ENCODE measurements at regions not wholly inside any gene's neighbourhood (a gene's known extent, or its start where the extent isn't known, plus 50 kb on each side); places are given as distances from the start of the nearest gene placed in this dataset.
A peak's percentile ranks its signal among the peaks of the same experiment; 100 is the strongest.

DNA sequence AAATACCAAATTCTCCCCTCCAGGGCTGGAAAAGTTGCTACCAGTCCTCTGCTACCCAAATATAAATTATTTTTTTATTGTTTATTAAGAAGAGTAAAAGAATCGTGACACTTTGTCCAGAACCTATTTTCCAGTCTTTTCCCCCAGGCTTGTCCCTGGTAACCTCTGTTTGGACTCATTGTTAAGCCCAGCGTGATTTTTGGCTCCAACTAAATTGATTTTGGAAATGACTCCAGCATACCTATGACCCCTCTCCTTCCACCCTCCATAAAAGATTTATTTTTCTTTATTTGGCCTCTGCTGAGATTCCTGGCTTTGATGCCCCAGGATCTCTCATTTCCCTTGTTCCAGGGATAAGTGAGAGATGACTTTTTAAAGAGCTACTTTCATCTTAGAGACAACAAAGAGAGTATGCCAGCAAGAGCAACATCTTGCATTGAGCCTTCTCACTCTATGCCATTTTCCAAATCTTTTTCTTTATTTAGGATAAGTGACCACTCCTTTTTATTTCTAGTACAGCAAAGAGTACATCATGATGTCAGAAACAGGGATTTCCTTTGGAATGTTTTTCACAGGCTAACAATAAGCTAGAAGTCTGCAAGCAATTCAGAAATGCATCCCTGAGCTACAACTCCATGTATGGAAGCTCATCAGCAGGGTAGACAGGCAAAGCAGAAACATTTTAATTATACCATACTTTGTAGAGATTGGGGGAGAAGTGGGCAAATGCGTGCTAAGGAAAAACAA, 75.8 kb downstream of the DAD1 start:
- no peak for DNase-seq (ENCODE audit: low read depth)

DNA sequence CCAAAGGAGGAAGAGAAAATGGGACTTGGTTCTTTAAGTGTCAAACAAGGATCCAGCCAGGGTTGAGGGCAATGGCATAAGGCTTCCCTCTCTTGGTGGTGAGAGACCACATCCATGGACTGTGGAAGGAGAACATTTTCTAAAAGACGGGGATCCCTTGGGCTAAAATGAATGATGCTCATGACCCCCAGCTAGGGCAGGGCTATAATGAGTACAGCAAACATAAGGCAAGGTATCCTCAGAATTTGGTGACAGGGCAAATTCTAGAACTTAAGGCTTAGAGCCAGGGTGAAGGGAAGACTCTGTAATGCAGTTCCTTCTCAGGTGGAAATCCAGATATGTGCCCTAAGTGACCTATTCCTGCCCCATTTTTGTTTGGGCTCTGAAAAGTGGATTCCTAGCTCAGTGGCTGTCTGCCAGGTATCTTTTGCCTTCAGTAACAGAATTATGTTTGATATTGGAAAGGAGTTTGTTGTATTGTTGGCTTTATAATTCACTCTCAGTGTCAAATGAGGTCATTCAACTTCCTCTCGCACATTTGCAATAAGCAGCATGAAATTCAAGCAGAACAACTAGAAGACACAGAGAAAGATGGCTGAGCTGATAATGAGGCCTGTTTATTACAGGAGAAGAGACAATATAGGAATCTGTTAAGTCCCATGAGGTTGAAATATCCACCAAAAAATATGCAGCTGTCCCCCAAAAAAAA, 76.8 kb downstream of the DAD1 start:
- DNase-seq (ENCODE audit: low read depth), result no peak

DNA sequence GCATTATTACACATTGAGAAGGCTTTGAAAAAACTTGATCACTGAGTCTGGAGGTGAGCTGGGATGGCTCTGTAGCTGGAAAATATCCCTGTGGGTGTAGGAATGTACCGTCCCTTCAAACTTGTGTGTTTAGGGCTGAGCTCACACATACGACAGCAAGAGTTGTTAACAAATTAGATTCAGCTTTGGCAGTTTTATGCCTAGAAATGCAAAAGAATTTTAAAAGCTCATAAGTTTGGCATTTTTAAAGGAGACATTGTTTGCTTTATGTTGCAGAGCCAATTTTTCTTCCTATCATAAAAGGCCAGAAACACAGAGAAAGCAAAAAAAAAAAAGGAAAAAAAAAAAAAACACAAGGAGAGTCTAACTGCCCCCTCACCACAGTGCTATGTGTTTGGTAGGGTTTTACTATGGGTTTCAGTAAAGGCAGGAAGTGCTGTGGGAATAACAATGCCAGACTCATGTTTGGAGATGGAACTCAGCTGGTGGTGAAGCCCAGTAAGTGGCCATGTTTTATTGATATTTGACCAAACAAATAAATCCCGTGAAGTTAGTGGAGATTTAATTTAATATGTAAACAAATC, 78.4 kb downstream of the DAD1 start:
- peak; percentile 55 for DNase-seq (ENCODE audit: low read depth)

DNA sequence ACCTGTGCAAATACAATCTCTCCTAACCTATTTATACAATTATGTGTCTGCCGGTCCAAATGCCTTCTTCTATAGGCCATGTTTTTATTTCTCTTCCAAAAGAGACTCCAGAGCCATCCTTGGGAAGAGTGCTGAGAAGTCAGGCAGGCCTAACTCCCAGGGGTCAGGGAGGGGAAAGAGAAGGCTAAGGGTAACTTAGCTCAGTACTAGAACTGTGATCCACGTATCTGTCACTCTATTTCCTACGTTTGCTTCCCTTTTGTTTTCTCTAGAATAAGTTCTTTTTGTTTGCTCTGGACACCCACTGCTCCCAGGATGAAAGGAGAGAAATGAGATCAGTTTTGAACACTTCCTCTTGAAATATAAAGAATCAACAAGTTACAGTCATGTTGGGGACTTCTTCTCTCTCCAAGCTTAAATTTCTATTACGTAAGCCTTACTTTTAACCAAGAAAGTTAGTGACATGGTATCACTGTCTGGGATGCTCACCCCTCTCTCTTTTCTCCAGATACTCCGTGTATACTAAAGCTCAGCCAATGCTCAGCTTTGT, 79.2 kb downstream of the DAD1 start:
- no peak for DNase-seq (ENCODE audit: low read depth)

DNA sequence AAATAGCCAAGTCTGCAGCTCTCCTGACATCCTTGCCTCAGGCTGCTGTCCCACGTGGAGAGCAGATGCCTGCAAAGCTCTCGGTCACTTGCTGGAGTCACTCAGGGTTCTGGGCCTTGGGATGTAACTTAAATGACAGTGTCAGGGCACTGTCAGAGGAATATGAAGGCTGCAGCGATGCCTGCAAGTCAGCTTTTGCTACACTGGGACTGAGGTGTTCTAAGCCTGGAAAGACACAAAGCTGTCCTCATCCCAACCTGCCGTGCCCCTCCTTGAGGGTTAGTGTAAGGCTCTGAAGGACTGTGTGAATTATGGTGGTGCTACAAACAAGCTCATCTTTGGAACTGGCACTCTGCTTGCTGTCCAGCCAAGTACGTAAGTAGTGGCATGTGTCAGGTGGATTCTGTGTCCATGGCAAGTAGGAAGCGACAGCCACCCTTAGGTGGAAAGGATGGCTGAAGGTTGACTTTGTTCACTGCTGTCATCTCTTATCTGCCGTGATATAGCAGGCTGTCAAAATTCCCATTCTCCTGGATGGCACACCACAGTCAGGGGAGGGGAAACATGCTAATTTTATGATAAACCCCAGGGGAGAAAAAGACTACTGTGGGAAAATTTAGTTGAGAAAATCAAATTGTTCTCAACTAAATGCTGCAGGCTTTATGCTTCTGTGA, 79.9 kb downstream of the DAD1 start:
- no peak for DNase-seq (ENCODE audit: low read depth)

DNA sequence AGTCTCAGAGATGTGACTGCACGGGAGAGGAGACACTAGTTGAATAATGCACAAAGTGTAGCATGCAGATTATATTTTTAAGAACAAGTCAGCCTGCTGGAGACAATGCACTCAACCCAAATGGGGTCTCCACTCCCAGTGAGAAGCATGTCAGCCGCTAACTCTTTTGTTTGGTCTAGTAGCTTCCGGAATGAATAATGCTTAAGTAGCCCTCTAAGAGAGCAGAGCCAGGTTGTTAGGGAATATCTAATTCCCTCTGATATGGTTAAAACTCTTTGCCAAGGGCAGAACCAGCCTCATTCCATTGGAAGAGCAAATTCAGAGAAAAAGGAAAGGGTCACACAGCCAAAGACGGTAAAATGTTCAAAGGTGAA, 80.4 kb downstream of the DAD1 start:
- no peak for DNase-seq (ENCODE audit: low read depth)

DNA sequence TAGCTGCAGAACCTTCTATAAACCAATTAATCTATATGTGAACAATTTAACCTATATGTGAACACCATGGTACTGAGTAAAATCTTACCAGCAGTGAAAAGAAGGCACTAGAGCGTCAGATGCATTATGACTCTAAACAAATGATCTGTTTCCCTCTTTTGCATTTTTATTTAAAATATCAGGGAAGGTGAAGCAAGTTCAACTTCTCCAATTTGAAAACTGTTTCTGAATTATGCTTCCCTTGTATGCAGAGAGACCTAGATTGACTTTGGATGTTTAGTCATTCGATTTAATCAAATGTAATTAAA, 80.9 kb downstream of the DAD1 start:
- DNase-seq (ENCODE audit: low read depth), result no peak

DNA sequence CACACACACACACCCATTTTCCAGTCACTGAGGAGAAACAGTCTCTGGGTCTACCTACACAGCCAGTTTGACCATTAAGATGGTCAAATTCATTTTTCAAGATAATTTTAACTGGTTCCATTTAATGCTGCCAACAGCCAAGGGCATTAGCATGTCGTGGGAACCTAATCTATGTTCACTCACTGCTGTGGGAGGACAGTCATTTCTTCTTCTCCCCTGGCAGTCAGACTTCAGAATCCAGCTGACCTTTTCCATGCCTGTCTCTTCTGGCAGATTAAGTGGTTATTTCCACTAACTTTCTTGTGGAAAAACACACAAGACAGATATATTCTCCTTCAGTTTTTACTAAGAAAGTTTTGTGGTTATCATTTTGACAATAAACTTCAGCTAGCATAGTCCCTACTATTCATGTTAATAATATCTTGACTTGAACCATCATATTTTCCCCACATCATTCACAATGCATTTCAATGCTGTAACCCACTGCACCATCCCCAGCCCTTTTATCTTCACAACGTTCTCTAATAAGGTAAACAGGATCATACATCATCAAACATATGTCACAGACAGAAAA, 82.2 kb downstream of the DAD1 start:
- no peak for DNase-seq (ENCODE audit: low read depth)

DNA sequence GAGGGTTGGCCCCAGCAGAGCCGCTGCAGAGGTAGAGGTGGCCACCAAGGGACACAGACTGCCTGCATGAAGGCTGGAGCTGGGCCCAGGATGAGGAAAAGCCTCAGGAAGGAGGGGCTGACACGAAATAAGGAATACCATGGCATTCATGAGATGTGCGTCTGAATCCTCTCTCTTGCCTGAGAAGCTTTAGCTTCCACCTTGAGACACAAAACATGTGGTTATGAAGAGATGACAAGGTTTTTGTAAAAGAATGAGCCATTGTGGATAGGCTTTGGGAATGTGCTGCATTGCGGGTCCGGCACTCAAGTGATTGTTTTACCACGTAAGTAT, 82.7 kb downstream of the DAD1 start:
- DNase-seq (ENCODE audit: low read depth), result no peak

DNA sequence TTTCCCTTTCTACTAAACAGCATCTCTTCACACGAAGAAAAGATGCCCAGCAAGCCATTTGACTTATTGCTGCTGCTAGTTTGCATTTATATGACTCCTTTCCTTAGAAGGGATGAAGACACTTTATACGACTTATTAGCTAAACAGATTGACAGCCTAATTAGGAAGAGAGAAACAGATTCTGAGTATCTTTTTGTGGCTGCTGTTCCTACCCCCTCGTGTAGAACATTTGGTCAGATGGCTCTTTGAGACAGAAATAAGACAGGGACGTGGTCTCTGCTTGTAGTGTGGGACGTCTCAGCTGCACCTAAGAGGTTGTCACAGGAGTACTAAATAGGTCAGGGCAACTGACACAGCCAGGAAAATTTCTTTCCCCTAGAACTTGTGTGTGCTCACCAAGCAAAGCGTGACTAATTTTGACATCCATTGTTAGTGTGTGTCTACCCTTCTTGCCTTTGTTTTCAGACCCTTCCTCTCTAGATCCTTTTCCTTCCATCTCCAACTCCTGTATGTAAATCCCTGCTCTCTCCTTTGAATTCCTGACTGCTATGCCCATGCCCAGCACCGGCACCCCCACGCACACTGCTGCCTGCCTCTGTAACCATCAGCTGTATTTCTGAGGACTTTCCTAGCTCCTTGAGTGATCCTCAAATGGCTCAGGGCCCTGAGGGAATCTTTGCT, 83.2 kb downstream of the DAD1 start:
- DNase-seq (ENCODE audit: low read depth), result no peak

DNA sequence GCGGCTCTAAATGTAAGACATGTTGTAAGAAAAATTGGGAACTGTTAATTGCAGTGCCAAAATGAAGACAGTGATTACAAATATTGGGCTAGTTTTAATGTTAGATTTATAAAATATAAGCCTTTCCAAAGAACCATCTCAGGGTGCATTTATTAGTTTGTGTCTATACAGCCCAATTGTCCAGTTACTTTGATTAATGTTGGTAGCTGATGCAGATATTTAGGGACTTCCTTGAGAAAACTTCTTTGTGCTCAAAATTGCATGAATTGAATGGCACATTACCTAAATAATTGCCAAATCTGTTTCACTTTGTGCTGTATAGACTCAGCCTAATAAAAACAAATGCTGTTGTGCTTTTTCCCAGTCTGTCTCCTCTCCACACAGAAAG, 83.7 kb downstream of the DAD1 start:
- no peak for DNase-seq (ENCODE audit: low read depth)

DNA sequence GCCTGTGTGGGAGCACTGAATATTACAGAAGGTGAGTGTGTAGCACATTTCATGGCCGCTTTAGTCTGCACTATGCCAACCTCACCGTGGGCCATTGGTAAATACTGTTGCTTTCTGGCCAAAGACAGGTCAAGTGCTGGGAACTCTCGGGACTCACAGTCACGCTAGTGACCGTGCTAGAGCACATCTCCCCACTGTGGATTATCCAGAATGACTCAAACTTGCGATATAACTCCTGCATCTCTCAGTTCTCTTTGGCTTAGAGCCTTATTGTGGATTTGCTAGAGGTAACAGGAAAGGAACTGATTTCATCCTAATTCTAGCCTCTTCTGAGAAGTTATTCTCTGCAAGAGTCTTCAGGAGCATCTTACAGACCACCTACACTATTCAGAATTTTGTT, 86.5 kb downstream of the DAD1 start:
- DNase-seq (ENCODE audit: low read depth), result no peak

DNA sequence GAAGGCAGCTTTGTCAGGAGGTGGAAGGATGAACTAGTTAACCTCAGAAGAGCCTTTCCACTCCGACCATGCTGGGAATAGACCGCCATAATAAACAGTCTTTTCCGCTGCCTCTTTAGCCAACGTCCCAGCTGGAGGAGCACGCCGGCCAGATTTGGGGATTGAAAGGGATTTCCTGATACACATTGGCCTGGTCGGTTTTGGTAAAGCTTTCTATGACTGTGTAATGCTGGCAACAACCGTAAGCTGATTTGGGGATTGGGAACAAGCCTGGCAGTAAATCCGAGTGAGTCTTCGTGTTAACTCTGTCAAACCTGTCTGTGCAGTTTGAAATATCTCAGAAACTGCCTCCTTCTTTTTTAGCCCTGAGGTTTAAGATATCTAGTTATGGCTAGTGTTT, 87.0 kb downstream of the DAD1 start:
- DNase-seq (ENCODE audit: low read depth), result no peak

DNA sequence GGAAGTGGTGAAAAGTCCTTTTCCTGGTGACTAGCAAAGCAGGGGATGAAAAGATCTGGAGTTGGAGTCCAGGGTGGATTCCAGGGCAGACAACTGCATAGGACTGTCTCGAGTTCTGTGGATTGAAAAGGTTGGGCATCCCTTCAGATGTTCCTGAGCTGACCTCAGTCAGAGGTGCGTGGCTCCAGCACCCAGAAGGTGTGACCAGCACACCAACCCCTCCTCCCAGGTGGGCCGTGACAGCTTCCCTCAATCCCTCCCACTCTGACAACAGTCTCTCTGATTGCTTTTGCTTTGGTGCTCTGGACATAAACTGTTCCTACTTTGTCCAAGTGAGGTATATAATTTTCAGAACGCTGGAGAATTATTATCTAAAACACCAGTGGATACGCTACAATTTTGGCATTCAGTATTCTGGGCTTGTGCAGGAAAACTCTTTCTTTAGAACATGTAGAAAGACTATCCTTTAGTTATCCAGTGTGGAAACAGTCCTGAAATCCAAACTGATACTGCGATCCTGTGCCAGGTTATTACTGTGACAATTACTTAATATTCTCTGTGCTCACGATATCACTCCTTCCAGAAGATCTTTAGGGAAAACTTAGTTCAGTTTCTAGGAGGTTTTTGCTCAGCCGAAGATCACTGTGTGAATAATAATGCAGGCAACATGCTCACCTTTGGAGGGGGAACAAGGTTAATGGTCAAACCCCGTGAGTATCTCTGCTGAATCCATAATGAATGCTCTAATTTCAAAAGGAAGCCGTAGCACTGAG, 87.9 kb downstream of the DAD1 start:
- DNase-seq (ENCODE audit: low read depth), result no peak

DNA sequence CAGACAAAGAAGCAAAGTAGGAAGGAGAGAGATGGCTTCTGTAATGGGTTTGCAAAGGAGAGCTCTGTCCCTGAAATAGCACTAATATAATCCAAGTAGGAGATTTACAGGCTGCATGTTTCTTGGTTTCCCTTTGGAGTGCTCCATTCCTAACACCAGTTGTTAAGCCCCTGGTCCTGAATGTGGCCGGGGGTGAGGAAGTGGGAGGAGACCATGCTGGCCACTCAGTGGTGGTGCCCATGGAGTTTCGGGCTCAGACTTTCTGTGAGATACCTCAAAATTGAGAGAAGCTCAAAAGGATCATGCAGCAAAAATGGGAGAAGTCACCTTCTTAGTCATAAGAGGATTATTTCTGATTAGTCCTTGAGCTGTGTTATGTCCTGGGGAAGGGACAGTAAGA, 88.5 kb downstream of the DAD1 start:
- no peak for DNase-seq (ENCODE audit: low read depth)

DNA sequence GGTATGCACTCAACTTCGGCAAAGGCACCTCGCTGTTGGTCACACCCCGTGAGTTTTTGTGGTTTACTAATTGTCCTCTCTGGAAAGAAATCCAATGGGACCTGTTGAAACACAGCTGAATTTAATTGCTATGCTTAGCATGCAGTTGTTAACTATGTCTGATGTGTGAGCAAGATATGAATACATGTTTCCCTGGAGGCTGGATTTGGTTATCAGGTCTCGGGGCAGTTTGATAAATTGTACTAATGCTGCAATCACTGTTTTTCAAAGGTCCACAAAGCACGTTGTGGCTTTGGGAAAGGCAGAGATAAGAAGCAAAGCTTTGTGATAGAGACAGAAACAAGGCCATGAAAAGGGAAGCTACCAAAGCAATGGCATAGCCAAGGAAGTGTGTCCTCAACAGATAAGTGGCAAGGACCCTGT, 91.3 kb downstream of the DAD1 start:
- DNase-seq (ENCODE audit: low read depth), result no peak

DNA sequence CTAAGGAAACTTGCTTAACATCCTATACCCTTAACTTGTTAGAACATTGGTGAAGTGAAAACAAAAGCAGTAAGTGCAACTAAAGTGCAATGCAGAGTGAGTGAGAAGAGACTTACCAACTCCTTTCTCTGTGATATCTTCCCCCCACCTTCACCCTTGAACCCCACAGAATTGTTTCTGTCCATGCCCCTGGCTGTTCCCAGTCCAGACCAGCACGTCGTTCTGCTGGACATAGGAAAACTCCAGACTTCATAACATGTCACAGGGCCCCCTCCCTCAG, 91.9 kb downstream of the DAD1 start:
- DNase-seq (ENCODE audit: low read depth), result no peak

DNA sequence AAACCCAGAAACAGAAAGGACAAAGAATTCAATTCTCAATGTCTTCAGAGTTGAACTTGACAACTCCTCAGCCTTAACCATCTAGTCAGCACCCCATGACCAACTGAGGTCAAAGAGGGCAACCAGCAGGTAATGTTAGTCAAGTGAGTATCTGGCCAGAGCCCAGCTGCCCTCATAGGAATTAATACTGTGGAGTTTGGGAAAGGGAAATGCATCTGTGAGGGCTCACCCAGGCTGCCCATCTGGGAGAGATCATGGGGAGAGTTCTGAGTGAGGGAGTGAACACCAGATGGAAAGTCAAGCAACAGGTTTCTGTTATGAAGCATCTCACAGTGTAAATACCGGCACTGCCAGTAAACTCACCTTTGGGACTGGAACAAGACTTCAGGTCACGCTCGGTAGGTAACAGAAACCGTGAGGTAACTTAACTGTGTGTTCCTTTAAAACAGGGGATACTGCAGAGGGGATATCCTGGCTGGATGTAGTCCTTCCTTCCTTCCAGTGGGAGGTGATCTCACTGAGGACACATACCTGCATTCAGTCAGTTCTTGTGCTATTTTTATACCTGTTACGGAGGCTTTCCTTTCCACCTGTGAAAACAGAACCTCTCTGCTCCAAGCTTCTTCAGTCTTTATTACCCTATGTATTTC, 94.4 kb downstream of the DAD1 start:
- no peak for DNase-seq (ENCODE audit: low read depth)

DNA sequence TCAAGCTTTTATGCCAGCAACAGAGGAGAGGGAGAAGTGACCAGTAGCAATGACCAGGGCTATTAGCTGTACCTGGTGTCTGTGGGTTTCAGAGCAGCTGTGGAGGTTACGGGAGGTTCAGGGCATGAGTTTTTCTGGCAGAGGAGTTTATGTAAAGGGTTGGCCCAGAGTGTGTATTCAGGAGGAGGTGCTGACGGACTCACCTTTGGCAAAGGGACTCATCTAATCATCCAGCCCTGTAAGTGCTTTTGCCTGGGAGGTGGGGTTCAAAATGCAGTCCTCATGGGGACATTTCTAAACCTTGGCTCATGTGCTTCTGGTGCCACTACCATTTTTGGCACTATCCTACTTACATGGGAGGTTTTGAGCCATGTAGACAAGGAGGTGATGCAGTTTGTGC, 95.3 kb downstream of the DAD1 start:
- DNase-seq (ENCODE audit: low read depth), result no peak

DNA sequence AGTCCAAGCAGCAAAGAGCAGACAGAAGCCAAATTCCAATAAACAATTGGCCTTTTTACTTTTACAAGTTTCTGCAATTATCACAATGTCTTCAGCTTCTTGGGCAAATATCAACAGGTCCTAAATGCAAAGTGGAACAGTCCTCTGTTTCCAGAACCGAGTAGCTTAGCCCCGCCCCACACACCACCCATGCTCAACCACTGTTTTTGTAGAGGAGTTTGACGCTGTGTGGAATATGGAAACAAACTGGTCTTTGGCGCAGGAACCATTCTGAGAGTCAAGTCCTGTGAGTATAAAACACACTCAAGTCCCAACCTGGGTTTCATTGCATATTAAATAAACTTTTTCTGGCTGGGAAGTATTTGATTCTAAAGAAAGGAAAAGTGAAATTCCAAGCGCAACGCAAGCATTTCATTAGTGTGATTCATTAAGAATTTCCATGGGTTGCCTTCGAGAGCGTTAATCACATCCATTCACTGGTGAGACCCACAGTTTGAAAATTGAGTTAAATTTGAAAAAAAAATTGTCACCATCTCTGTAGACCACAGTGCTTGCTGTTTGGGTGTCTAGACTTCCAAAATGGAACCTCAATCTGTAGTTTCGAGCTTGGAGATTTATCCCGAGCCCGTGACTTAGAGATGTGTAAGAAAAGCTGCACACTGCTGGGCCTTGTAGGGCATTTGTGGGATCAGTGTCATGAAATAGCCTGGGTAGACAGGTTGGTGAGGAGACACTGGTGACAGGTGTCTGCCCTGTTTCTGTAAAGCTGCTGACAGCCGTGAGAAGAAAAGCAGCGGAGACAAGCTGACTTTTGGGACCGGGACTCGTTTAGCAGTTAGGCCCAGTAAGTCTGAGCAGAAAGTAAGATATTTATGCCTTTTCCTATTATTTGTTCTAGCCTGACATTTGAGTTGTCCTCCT, 96.1 kb downstream of the DAD1 start:
- DNase-seq (ENCODE audit: low read depth), result no peak

All from iris pigment epithelial cell (primary cell).